ENCODE measurements at regions not wholly inside any gene's neighbourhood (a gene's known extent, or its start where the extent isn't known, plus 50 kb on each side); places are given as distances from the start of the nearest gene placed in this dataset.
"Not testable (repeated sequence)": the region's sequence is repeated elsewhere in the genome, so short reads cannot be mapped to it uniquely, and the experiment has no call there.

GRCh38 chr16:18161224-18161623 lies 175.3 kb downstream of the NPIPA8 start:
- H3K36me3 ChIP-seq (ENCODE audit: insufficient read depth, low read length); intact Hi-C loops (cut with micrococcal nuclease; ENCODE audit: unreplicated experiment); DNase-seq (ENCODE audit: low spot score); H3K4me2 ChIP-seq (ENCODE audit: low read length); H4K20me1 ChIP-seq (ENCODE audit: insufficient read depth, low read length); H3K4me1 ChIP-seq (ENCODE audit: insufficient read depth, low read length, poor library complexity, severe bottlenecking); H3K4me3 ChIP-seq (ENCODE audit: low read depth, low read length, poor library complexity, severe bottlenecking); H3K79me2 ChIP-seq (ENCODE audit: insufficient read depth, low read depth, low read length); H2AFZ ChIP-seq (ENCODE audit: low read length); H3K27ac ChIP-seq (ENCODE audit: low read depth, low read length, poor library complexity, severe bottlenecking); POLR2A ChIA-PET; BruUV-seq (replicated peaks); H3K9me3 ChIP-seq (ENCODE audit: low read length); H3K9me2 ChIP-seq (ENCODE audit: insufficient read depth, low read length); CTCF ChIA-PET (ENCODE audit: unreplicated experiment): not testable (repeated sequence)

GRCh38 chr16:18159185-18159584 lies 177.4 kb downstream of the NPIPA8 start:
- H2AFZ ChIP-seq (ENCODE audit: low read length); H3K79me2 ChIP-seq (ENCODE audit: insufficient read depth, low read depth, low read length); DNase-seq (ENCODE audit: low spot score); intact Hi-C loops (cut with micrococcal nuclease; ENCODE audit: unreplicated experiment); H4K20me1 ChIP-seq (ENCODE audit: insufficient read depth, low read length); H3K4me2 ChIP-seq (ENCODE audit: low read length); CTCF ChIA-PET (ENCODE audit: unreplicated experiment); H3K4me3 ChIP-seq (ENCODE audit: low read depth, low read length, poor library complexity, severe bottlenecking); POLR2A ChIA-PET; H3K27ac ChIP-seq (ENCODE audit: low read depth, low read length, poor library complexity, severe bottlenecking); H3K4me1 ChIP-seq (ENCODE audit: insufficient read depth, low read length, poor library complexity, severe bottlenecking); BruUV-seq (replicated peaks); H3K36me3 ChIP-seq (ENCODE audit: insufficient read depth, low read length); H3K9me2 ChIP-seq (ENCODE audit: insufficient read depth, low read length); H3K9me3 ChIP-seq (ENCODE audit: low read length): not testable (repeated sequence)

- H2AFZ ChIP-seq (ENCODE audit: low read length); H3K4me3 ChIP-seq (ENCODE audit: low read depth, low read length, poor library complexity, severe bottlenecking); H3K4me2 ChIP-seq (ENCODE audit: low read length); H4K20me1 ChIP-seq (ENCODE audit: insufficient read depth, low read length); H3K36me3 ChIP-seq (ENCODE audit: insufficient read depth, low read length); intact Hi-C loops (cut with micrococcal nuclease; ENCODE audit: unreplicated experiment); H3K9me2 ChIP-seq (ENCODE audit: insufficient read depth, low read length); H3K27ac ChIP-seq (ENCODE audit: low read depth, low read length, poor library complexity, severe bottlenecking); H3K79me2 ChIP-seq (ENCODE audit: insufficient read depth, low read depth, low read length); POLR2A ChIA-PET; DNase-seq (ENCODE audit: low spot score); CTCF ChIA-PET (ENCODE audit: unreplicated experiment); BruUV-seq (replicated peaks); H3K9me3 ChIP-seq (ENCODE audit: low read length); H3K4me1 ChIP-seq (ENCODE audit: insufficient read depth, low read length, poor library complexity, severe bottlenecking): not testable (repeated sequence)
Observed at GRCh38 chr16:18157854-18158253, 178.7 kb downstream of the NPIPA8 start.

- H3K27ac ChIP-seq (ENCODE audit: low read depth, low read length, poor library complexity, severe bottlenecking); intact Hi-C loops (cut with micrococcal nuclease; ENCODE audit: unreplicated experiment); H3K4me2 ChIP-seq (ENCODE audit: low read length); H2AFZ ChIP-seq (ENCODE audit: low read length); CTCF ChIA-PET (ENCODE audit: unreplicated experiment); H3K36me3 ChIP-seq (ENCODE audit: insufficient read depth, low read length); POLR2A ChIA-PET; H3K4me3 ChIP-seq (ENCODE audit: low read depth, low read length, poor library complexity, severe bottlenecking); BruUV-seq (replicated peaks); H3K79me2 ChIP-seq (ENCODE audit: insufficient read depth, low read depth, low read length); H3K9me3 ChIP-seq (ENCODE audit: low read length); H3K9me2 ChIP-seq (ENCODE audit: insufficient read depth, low read length); H4K20me1 ChIP-seq (ENCODE audit: insufficient read depth, low read length); DNase-seq (ENCODE audit: low spot score); H3K4me1 ChIP-seq (ENCODE audit: insufficient read depth, low read length, poor library complexity, severe bottlenecking): not testable (repeated sequence)
Observed at GRCh38 chr16:18152832-18153231, 183.7 kb downstream of the NPIPA8 start.

GRCh38 chr16:18148132-18148531 lies 188.4 kb downstream of the NPIPA8 start:
- POLR2A ChIA-PET: not testable (repeated sequence)

GRCh38 chr16:18146601-18147142 lies 189.9 kb downstream of the NPIPA8 start:
- H4K20me1 ChIP-seq (ENCODE audit: insufficient read depth, low read length); POLR2A ChIA-PET; H3K9me2 ChIP-seq (ENCODE audit: insufficient read depth, low read length); H2AFZ ChIP-seq (ENCODE audit: low read length); BruUV-seq (replicated peaks); CTCF ChIA-PET (ENCODE audit: unreplicated experiment); DNase-seq (ENCODE audit: low spot score); H3K4me1 ChIP-seq (ENCODE audit: insufficient read depth, low read length, poor library complexity, severe bottlenecking); H3K36me3 ChIP-seq (ENCODE audit: insufficient read depth, low read length); H3K4me2 ChIP-seq (ENCODE audit: low read length); H3K79me2 ChIP-seq (ENCODE audit: insufficient read depth, low read depth, low read length); H3K27ac ChIP-seq (ENCODE audit: low read depth, low read length, poor library complexity, severe bottlenecking); H3K4me3 ChIP-seq (ENCODE audit: low read depth, low read length, poor library complexity, severe bottlenecking); intact Hi-C loops (cut with micrococcal nuclease; ENCODE audit: unreplicated experiment); H3K9me3 ChIP-seq (ENCODE audit: low read length): not testable (repeated sequence)

More at GRCh38 chr16:18148132-18148531, 188.4 kb downstream of the NPIPA8 start:
- H3K79me2 ChIP-seq (ENCODE audit: insufficient read depth, low read depth, low read length); H3K4me1 ChIP-seq (ENCODE audit: insufficient read depth, low read length, poor library complexity, severe bottlenecking); H3K9me2 ChIP-seq (ENCODE audit: insufficient read depth, low read length); H4K20me1 ChIP-seq (ENCODE audit: insufficient read depth, low read length); H2AFZ ChIP-seq (ENCODE audit: low read length); H3K4me2 ChIP-seq (ENCODE audit: low read length); H3K4me3 ChIP-seq (ENCODE audit: low read depth, low read length, poor library complexity, severe bottlenecking); H3K9me3 ChIP-seq (ENCODE audit: low read length); CTCF ChIA-PET (ENCODE audit: unreplicated experiment); intact Hi-C loops (cut with micrococcal nuclease; ENCODE audit: unreplicated experiment); BruUV-seq (replicated peaks); DNase-seq (ENCODE audit: low spot score); H3K27ac ChIP-seq (ENCODE audit: low read depth, low read length, poor library complexity, severe bottlenecking); H3K36me3 ChIP-seq (ENCODE audit: insufficient read depth, low read length): not testable (repeated sequence)

GRCh38 chr16:18142066-18142465 lies 194.5 kb downstream of the NPIPA8 start:
- H3K9me2 ChIP-seq (ENCODE audit: insufficient read depth, low read length); H3K4me3 ChIP-seq (ENCODE audit: low read depth, low read length, poor library complexity, severe bottlenecking); H3K79me2 ChIP-seq (ENCODE audit: insufficient read depth, low read depth, low read length); intact Hi-C loops (cut with micrococcal nuclease; ENCODE audit: unreplicated experiment); H3K4me1 ChIP-seq (ENCODE audit: insufficient read depth, low read length, poor library complexity, severe bottlenecking); H3K27ac ChIP-seq (ENCODE audit: low read depth, low read length, poor library complexity, severe bottlenecking); H3K4me2 ChIP-seq (ENCODE audit: low read length); POLR2A ChIA-PET; H4K20me1 ChIP-seq (ENCODE audit: insufficient read depth, low read length); CTCF ChIA-PET (ENCODE audit: unreplicated experiment); BruUV-seq (replicated peaks); H2AFZ ChIP-seq (ENCODE audit: low read length); H3K9me3 ChIP-seq (ENCODE audit: low read length); DNase-seq (ENCODE audit: low spot score); H3K36me3 ChIP-seq (ENCODE audit: insufficient read depth, low read length): not testable (repeated sequence)
